Fibroblast of the aortic adventitia (primary cell): ENCODE measurements at regions not wholly inside any gene's neighbourhood (a gene's known extent, or its start where the extent isn't known, plus 50 kb on each side); places are given as distances from the start of the nearest gene placed in this dataset.
A peak's percentile ranks its signal among the peaks of the same experiment; 100 is the strongest.

Source experiments
- DNase-seq: peaks from one replicate; pipeline ENCODE4 v3.0.0-alpha.2; 2010; ENCODE audit warnings: low read depth
- H3K4me3 ChIP-seq: 2 replicates; pipeline ENCODE4 v1.5.1; 2011; ENCODE audit warnings: low read depth, mild to moderate bottlenecking, control low read depth, low read length, moderate library complexity
- CTCF ChIP-seq: IDR thresholded peaks from 2 replicates; pipeline ENCODE4 v1.5.1; 2011; ENCODE audit warnings: mild to moderate bottlenecking, low read length, control low read depth, inconsistent platforms; ENCODE audit not compliant: insufficient read depth

GRCh38 chr1:98102345-98103030 is 181.7 kb upstream of the DPYD start:
- peak; percentile 77 for DNase-seq
- TF ChIP-seq CTCF, result no peak

GRCh38 chr1:98101364-98101763 is 180.5 kb upstream of the DPYD start:
- no peak for TF ChIP-seq CTCF
- no peak for DNase-seq
- no peak overlapping the region for H3K4me3 ChIP-seq

More at GRCh38 chr1:98102345-98103030, 181.7 kb upstream of the DPYD start:
- no peak overlapping the region for H3K4me3 ChIP-seq

- no peak overlapping the region for H3K4me3 ChIP-seq
- peak; percentile 24 for DNase-seq
- TF ChIP-seq CTCF, result no peak
Observed at GRCh38 chr1:98099501-98099900, 178.7 kb upstream of the DPYD start.

- no peak for TF ChIP-seq CTCF
Observed at GRCh38 chr1:98098473-98098872, 177.6 kb upstream of the DPYD start.

GRCh38 chr1:98090351-98090750 is 169.5 kb upstream of the DPYD start:
- peak; percentile 65 for DNase-seq
- H3K4me3 ChIP-seq, result no peak overlapping the region
- no peak for TF ChIP-seq CTCF

More at GRCh38 chr1:98098473-98098872, 177.6 kb upstream of the DPYD start:
- no peak for DNase-seq
- H3K4me3 ChIP-seq, result no peak overlapping the region

- no peak overlapping the region for H3K4me3 ChIP-seq
- DNase-seq, result no peak
- no peak for TF ChIP-seq CTCF
Observed at GRCh38 chr1:98088381-98088780, 167.5 kb upstream of the DPYD start.
